ENCODE measurements at regions not wholly inside any gene's neighbourhood (a gene's known extent, or its start where the extent isn't known, plus 50 kb on each side); places are given as distances from the start of the nearest gene placed in this dataset.

DNA sequence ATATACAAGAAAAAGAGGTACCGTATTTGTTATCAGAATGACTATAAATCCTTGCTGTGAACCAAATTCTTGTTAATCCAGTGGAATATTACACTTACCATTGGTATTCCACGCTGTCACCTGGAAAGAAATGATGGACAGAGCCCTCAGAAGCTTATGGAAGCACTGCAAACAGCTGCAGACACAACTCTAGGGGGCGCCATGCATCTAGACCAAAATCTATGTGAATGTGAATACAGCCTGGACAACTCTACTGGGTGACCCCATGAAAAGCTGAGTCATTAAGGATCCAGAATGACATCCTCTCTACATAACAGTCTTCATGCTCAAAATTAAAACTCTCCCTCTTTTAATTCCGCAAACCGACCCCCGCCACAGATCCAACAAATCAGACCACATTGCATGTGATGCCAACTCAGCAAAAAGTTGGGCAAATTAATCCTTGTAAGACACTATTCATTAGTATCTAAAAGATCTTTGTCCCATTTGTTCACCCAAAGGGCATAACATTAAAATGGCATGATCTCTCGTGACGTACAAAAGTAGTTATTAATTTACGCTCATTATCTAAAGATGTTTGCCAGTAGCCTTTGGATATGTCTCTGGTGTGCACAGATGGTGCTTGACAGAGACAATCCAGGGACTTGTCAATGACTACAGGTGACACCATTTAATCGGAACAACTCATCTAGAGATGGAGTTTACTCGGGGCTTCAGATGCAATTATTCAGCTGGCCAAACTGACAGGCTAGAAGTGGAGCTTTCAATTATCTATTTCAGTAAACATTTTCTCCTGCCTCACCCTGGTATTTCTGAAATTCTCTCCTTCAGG is 552.7 kb upstream of the PSMD7 start:
- TF ChIP-seq, protein P1, sequence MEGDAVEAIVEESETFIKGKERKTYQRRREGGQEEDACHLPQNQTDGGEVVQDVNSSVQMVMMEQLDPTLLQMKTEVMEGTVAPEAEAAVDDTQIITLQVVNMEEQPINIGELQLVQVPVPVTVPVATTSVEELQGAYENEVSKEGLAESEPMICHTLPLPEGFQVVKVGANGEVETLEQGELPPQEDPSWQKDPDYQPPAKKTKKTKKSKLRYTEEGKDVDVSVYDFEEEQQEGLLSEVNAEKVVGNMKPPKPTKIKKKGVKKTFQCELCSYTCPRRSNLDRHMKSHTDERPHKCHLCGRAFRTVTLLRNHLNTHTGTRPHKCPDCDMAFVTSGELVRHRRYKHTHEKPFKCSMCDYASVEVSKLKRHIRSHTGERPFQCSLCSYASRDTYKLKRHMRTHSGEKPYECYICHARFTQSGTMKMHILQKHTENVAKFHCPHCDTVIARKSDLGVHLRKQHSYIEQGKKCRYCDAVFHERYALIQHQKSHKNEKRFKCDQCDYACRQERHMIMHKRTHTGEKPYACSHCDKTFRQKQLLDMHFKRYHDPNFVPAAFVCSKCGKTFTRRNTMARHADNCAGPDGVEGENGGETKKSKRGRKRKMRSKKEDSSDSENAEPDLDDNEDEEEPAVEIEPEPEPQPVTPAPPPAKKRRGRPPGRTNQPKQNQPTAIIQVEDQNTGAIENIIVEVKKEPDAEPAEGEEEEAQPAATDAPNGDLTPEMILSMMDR (IDR thresholded peaks at IDR 0.05), result no peak
- TF ChIP-seq POLR2A (IDR thresholded peaks at IDR 0.05), result no peak

Measured in right lobe of liver (tissue), 4 donors.